ENCODE measurements at regions not wholly inside any gene's neighbourhood (a gene's known extent, or its start where the extent isn't known, plus 50 kb on each side); places are given as distances from the start of the nearest gene placed in this dataset.

- no peak for TF ChIP-seq CTCF (conservative IDR thresholded peaks at IDR 0.05)
These were observed 100.0 kb upstream of the DIPK2B start for GRCh38 chrX:45300638-45301037.

More at GRCh38 chrX:45300638-45301037, 100.0 kb upstream of the DIPK2B start:
- Histone ChIP-seq H3K79me1 (ENCODE audit: insufficient read depth, low read depth, low read length, poor library complexity, severe bottlenecking) (no peaks in the 10 kb centered on the region), H3K27me3 (ENCODE audit: insufficient read depth, low read length) (no peaks in the 10 kb centered on the region), H3K56ac (ENCODE audit: insufficient read length, low read depth, low read length) (no peak overlapping the region), H2BK20ac (ENCODE audit: low read depth, low read length, poor library complexity, severe bottlenecking) (no peak overlapping the region), H3K27ac (ENCODE audit: insufficient read length, low read depth, low read length) (no peak overlapping the region), H3K79me2 (ENCODE audit: insufficient read depth, low read length) (no peaks in the 10 kb centered on the region), H4K5ac (ENCODE audit: insufficient read length, low read depth, low read length) (no peak overlapping the region), H2AK5ac (ENCODE audit: insufficient read length, low read length) (no peak overlapping the region), H3T11ph (ENCODE audit: low read length) (no peak overlapping the region), H3K9ac (ENCODE audit: extremely low read depth, insufficient read length, low read length) (no peak overlapping the region), H3K23ac (ENCODE audit: insufficient read length, low read depth, low read length) (no peak overlapping the region), H4K8ac (replicated peaks; ENCODE audit: insufficient read length, low read depth, low read length) (no peak overlapping the region), H2AFZ (ENCODE audit: low read length) (no peak overlapping the region), H3K9me3 (ENCODE audit: control insufficient read depth, low read depth, low read length) (no peaks in the 10 kb centered on the region), H2BK12ac (ENCODE audit: insufficient read length, low read depth, low read length) (no peak overlapping the region), H2BK5ac (ENCODE audit: insufficient read length, low read length) (no peak overlapping the region), H3K4ac (ENCODE audit: low read depth, low read length) (no peak overlapping the region), H2BK120ac (ENCODE audit: low read depth, low read length, poor library complexity, severe bottlenecking) (no peak overlapping the region), H3K4me2 (ENCODE audit: insufficient read depth, insufficient read length, low read length) (no peak overlapping the region), H3K14ac (ENCODE audit: insufficient read depth, low read length) (no peak overlapping the region), H4K20me1 (ENCODE audit: control insufficient read depth, insufficient read depth, insufficient read length) (no peaks in the 10 kb centered on the region), H3K18ac (ENCODE audit: insufficient read length, low read depth, low read length) (no peak overlapping the region), H2BK15ac (ENCODE audit: low read depth, low read length) (no peak overlapping the region), H3K4me1 (ENCODE audit: insufficient read depth, low read length) (no peaks in the 10 kb centered on the region), H3K23me2 (ENCODE audit: insufficient read length, low read depth, low read length, poor library complexity, severe bottlenecking) (no peaks in the 10 kb centered on the region), H4K91ac (ENCODE audit: insufficient read length, low read depth, low read length) (no peak overlapping the region)
- Mint-ChIP-seq H3K4me3 (no peak overlapping the region), H3K9me3 (peaks cover 37 to 43% of the 10 kb centered on the region in 2 experiments), H3K27ac (no peak overlapping the region), H3K27me3 (ENCODE audit: low read depth) (no peaks in the 10 kb centered on the region), H3K4me1 (no peaks in the 10 kb centered on the region), H3K36me3 (ENCODE audit: insufficient read depth in 1 of 3, low read depth in 3 of 3) (peaks cover 0 to 2% (median 0%) of the 10 kb centered on the region in 3 experiments; a peak in 1 of 7 replicates)
- no peak for DNase-seq
- no CpG with 5 or more reads among the region's 2 CpGs for WGBS (ENCODE audit: extremely low coverage, insufficient read length, low lambda C conversion rate)
